HEK293 (cell line): ENCODE measurements at regions not wholly inside any gene's neighbourhood (a gene's known extent, or its start where the extent isn't known, plus 50 kb on each side); places are given as distances from the start of the nearest gene placed in this dataset.

Experiments used
- CTCF ChIA-PET: fragments of 350-600 bp; formaldehyde crosslinking; extraction: SDS; loops from one replicate; lab custom pipeline; 2021; ENCODE audit warnings: antibody characterized with exemption; lab: Yijun Ruan, JAX
- POLR2A ChIA-PET: fragments of 300-600 bp; formaldehyde crosslinking; extraction: SDS; loops from one replicate; lab custom pipeline; 2020; ENCODE audit warnings: antibody characterized with exemption, inconsistent platforms; lab: Yijun Ruan, JAX
- H3K27ac ChIP-seq: fragments of 200-500 bp; sonication (Bioruptor generic); 2 replicates; pipeline ENCODE4 v1.5.1; 2014; ENCODE audit warnings: low read depth, low read length, control low read depth, inconsistent platforms; ENCODE audit errors: extremely low read depth
- H3K36me3 ChIP-seq, 2 experiments: fragments of 200-500 bp in 1 of 2; sonication (Bioruptor generic) in 1 of 2; 1 replicate in 1 of 2; 2 replicates in 1 of 2; pipeline ENCODE4 v1.5.1; 2014 to 2017; ENCODE audit warnings: inconsistent platforms in 2 of 2, low read length in 2 of 2; ENCODE audit not compliant: control insufficient read depth in 2 of 2, insufficient read depth in 1 of 2
- H3K4me1 ChIP-seq: fragments of 200-500 bp; sonication (Bioruptor generic); 2 replicates; pipeline ENCODE4 v1.5.1; 2014; ENCODE audit warnings: mild to moderate bottlenecking, low read length, inconsistent platforms; ENCODE audit not compliant: control insufficient read depth, insufficient read depth
- H3K4me3 ChIP-seq: 2 replicates; pipeline ENCODE4 v1.5.1; 2011; ENCODE audit warnings: low read depth, mild to moderate bottlenecking, control low read depth, low read length, moderate library complexity
- H3K9me3 ChIP-seq: fragments of 200-500 bp; sonication (Bioruptor generic); 2 replicates; pipeline ENCODE4 v1.5.1; 2014; ENCODE audit warnings: low read depth, low read length, inconsistent platforms; ENCODE audit not compliant: control insufficient read depth, insufficient read depth
- EGR2 ChIP-seq: fragments of 450-650 bp; formaldehyde crosslinking; IDR thresholded peaks from 2 replicates; pipeline ENCODE4 v1.5.1; 2016; ENCODE audit warnings: low read depth, missing biosample characterization, missing genetic modification characterization
- FEZF1 ChIP-seq: fragments of 450-650 bp; formaldehyde crosslinking; IDR thresholded peaks from 2 replicates; pipeline ENCODE4 v1.5.1; 2016; ENCODE audit warnings: missing biosample characterization, missing genetic modification characterization
- GLIS1 ChIP-seq: fragments of 450-650 bp; formaldehyde crosslinking; IDR thresholded peaks from 2 replicates; pipeline ENCODE4 v1.5.1; 2016; ENCODE audit warnings: missing biosample characterization, missing genetic modification characterization
- HIC1 ChIP-seq: fragments of 450-650 bp; formaldehyde crosslinking; IDR thresholded peaks from 2 replicates; pipeline ENCODE4 v1.5.1; 2016; ENCODE audit warnings: missing biosample characterization, missing genetic modification characterization
- IKZF3 ChIP-seq: fragments of 450-650 bp; IDR thresholded peaks from 2 replicates; pipeline ENCODE4 v1.5.0; 2018; ENCODE audit warnings: missing biosample characterization, mild to moderate bottlenecking, missing genetic modification characterization, moderate library complexity
- REPIN1 ChIP-seq: fragments of 450-650 bp; formaldehyde crosslinking; IDR thresholded peaks from 2 replicates; pipeline ENCODE4 v1.5.1; 2017; ENCODE audit warnings: missing biosample characterization, missing genetic modification characterization, low read depth
- SP7 ChIP-seq: fragments of 450-650 bp; formaldehyde crosslinking; IDR thresholded peaks from 2 replicates; pipeline ENCODE4 v1.5.1; 2016; ENCODE audit warnings: missing biosample characterization, missing genetic modification characterization
- ZFHX2 ChIP-seq: fragments of 450-650 bp; formaldehyde crosslinking; conservative IDR thresholded peaks from 2 replicates; pipeline ENCODE4 v1.5.1; 2016; ENCODE audit warnings: missing biosample characterization, missing genetic modification characterization
- ZFP37 ChIP-seq: fragments of 450-650 bp; formaldehyde crosslinking; IDR thresholded peaks from 2 replicates; pipeline ENCODE4 v1.5.1; 2016; ENCODE audit warnings: missing biosample characterization, missing genetic modification characterization
- ZNF10 ChIP-seq: fragments of 450-650 bp; formaldehyde crosslinking; IDR thresholded peaks from 2 replicates; pipeline ENCODE4 v1.5.1; 2017; ENCODE audit warnings: missing biosample characterization, missing genetic modification characterization
- ZNF274 ChIP-seq, 2 experiments: fragments of 200-500 bp in 1 of 2; fragments of 450-650 bp in 1 of 2; sonication (Bioruptor generic) in 1 of 2; formaldehyde crosslinking in 1 of 2; IDR thresholded peaks; 2 replicates each; pipeline versions ENCODE4 v1.5.1 to v1.6.1; 2014 to 2016; ENCODE audit warnings: borderline replicate concordance in 1 of 2, inconsistent platforms in 1 of 2, low read length in 1 of 2, missing biosample characterization in 1 of 2, missing genetic modification characterization in 1 of 2
- ZNF324 ChIP-seq: fragments of 450-650 bp; formaldehyde crosslinking; IDR thresholded peaks from 2 replicates; pipeline ENCODE4 v1.5.1; 2016; ENCODE audit warnings: missing biosample characterization, missing genetic modification characterization
- ZNF394 ChIP-seq: fragments of 450-650 bp; formaldehyde crosslinking; IDR thresholded peaks from 2 replicates; pipeline ENCODE4 v1.5.1; 2016; ENCODE audit warnings: missing biosample characterization, missing genetic modification characterization, mild to moderate bottlenecking, moderate library complexity, borderline replicate concordance
- ZNF416 ChIP-seq: fragments of 450-650 bp; formaldehyde crosslinking; IDR thresholded peaks from 2 replicates; pipeline ENCODE4 v1.5.1; 2016; ENCODE audit warnings: missing biosample characterization, missing genetic modification characterization
- ZNF510 ChIP-seq: fragments of 450-650 bp; formaldehyde crosslinking; IDR thresholded peaks from 2 replicates; pipeline ENCODE4 v1.5.1; 2018; ENCODE audit warnings: mild to moderate bottlenecking, missing genetic modification characterization, missing biosample characterization; ENCODE audit not compliant: insufficient replicate concordance
- ZNF558 ChIP-seq: fragments of 450-650 bp; formaldehyde crosslinking; IDR thresholded peaks from 2 replicates; pipeline ENCODE4 v1.5.1; 2016; ENCODE audit warnings: missing biosample characterization, missing genetic modification characterization
- ZNF629 ChIP-seq: fragments of 450-650 bp; formaldehyde crosslinking; IDR thresholded peaks from 2 replicates; pipeline ENCODE4 v1.5.1; 2017; ENCODE audit warnings: missing biosample characterization, missing genetic modification characterization
- ZNF645 ChIP-seq: fragments of 450-650 bp; formaldehyde crosslinking; IDR thresholded peaks from 2 replicates; pipeline ENCODE4; 2016; ENCODE audit warnings: missing biosample characterization, missing genetic modification characterization
- ZSCAN5A ChIP-seq: fragments of 450-650 bp; formaldehyde crosslinking; IDR thresholded peaks from 2 replicates; pipeline ENCODE4 v1.5.1; 2016; ENCODE audit warnings: missing biosample characterization, missing genetic modification characterization
- TF ChIP-seq, protein P1 (sequence below): fragments of 450-650 bp; formaldehyde crosslinking; IDR thresholded peaks from 2 replicates; pipeline ENCODE4 v1.5.1; 2016; ENCODE audit warnings: missing biosample characterization, missing genetic modification characterization

DNA sequence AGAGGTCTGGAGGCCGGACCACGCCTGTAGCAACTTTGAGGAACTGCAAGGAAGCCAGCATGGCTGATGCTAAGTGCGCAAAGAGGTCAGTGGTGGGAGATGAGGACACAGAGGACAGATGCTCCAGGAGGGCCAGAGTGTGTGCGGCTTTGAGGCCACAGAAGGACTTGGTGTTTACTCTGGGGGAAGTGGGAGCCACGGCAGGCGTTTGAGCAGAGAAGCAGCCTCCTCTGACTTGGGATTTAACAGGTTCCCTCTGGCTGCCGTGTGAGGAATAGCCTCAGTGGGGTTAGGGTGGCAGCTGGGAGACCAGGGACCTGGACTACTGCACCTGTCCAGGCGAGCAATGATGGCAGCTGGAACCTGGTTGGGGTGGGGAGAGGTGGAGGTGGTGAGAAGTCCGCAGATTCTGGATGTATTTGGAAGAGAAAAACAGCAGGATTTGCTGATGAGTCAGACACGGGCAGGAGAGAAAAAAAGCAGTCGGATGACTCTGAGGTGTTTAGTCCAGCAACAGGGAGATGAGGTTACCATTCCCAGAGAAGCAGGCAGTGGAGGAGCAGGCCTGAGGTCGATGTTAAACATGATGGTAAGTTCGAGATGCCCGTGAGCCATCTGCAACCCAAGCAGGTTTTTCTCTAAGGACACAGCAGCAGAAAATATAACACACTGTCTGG is 143.5 kb downstream of the SCARB1 start (continued):
- TF ChIP-seq ZSCAN5A (tag by site-specific recombination) (0 out of 2 replicates have a peak, but pooled peaks have one; percentile 31), ZNF10 (tag by site-specific recombination) (no peak), ZNF394 (tag by site-specific recombination) (peak; percentile 61; the same call in 1 of the 2 replicates), ZNF416 (no peak)
- TF ChIP-seq, all 188 proteins: peak for 10

DNA sequence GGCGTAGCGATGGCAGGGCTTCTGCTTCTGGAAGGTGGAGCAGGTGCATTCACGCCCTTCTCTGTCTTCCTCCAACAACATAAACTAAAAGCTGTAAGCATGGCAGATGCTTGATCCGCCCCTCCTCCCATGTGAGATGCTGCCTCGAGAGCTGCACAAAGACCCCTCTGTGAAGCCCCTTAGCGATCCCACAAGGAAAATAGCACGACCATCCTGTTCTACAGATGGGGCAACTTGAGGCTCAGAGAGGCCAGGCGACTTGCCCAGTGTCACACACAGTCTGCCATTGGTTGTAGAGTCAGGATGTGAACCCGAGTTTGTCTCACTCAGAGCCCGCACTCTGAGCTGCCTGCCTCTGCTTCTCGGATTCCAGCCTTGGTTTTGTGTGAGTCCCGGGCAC is 144.4 kb downstream of the SCARB1 start:
- CTCF ChIA-PET, result interaction anchor here (0.6 to 1.2 kb wide), 3 partner anchors 15 to 119 kb away, joined by 3 to 4 read pairs (median 3); no protein-coding TSS in a partner anchor
- Histone ChIP-seq H3K36me3 (no peaks in the 10 kb centered on the region), H3K27ac (no peak overlapping the region), H3K9me3 (no peaks in the 10 kb centered on the region), H3K4me3 (no peak overlapping the region), H3K4me1 (peaks cover 10% of the 10 kb centered on the region)
- POLR2A ChIA-PET, result no interaction called here
- TF ChIP-seq FEZF1 (tag by site-specific recombination) (no peak), IKZF3 (tag by site-specific recombination) (no peak), ZFHX2 (tag by site-specific recombination) (no peak), HIC1 (tag by site-specific recombination) (no peak), EGR2 (tag by site-specific recombination) (no peak)

DNA sequence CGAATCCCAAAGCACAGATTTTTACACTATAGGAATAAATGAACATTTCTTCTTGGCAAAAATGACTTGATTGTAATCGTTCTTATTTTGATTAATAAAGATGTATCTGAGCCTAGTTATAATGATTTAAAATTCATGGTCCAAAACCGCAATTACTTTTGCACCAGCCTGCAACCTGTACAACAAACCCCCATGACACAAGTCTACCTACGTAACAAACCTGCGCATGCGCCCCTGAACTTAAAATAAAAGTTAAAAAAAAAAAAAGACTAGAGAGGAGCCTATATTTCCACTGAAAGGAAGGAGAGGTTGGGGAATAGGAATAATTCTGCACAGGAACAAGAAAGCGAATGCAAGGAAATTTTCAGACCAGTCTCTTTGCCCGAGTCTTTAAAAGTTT is 145.2 kb downstream of the SCARB1 start:
- no peak overlapping the region for H3K4me3 ChIP-seq
- peaks cover 10% of the 10 kb centered on the region for H3K4me1 ChIP-seq
- ChIA-PET POLR2A (no interaction called here), CTCF (interaction anchor here (0.6 kb wide), 1 partner anchor 118 kb away, joined by 3 read pairs; no protein-coding TSS in a partner anchor)
- H3K36me3 ChIP-seq, result no peaks in the 10 kb centered on the region
- TF ChIP-seq ZNF558 (no peak), ZNF510 (tag by site-specific recombination) (no peak), REPIN1 (tag by site-specific recombination) (no peak), HIC1 (tag by site-specific recombination) (no peak), GLIS1 (tag by site-specific recombination) (no peak), SP7 (tag by site-specific recombination) (no peak), ZFP37 (tag by site-specific recombination) (no peak), ZNF645 (tag by site-specific recombination) (no peak), ZNF274 (IDR thresholded peaks at IDR 0.05; ENCODE audit: low read length) (no peak), ZNF274 (tag by site-specific recombination; IDR thresholded peaks at IDR 0.05; ENCODE audit: borderline replicate concordance) (no peak), ZNF629 (tag by site-specific recombination) (no peak), IKZF3 (tag by site-specific recombination) (no peak), ZNF324 (tag by site-specific recombination) (no peak)
- TF ChIP-seq, protein P1, sequence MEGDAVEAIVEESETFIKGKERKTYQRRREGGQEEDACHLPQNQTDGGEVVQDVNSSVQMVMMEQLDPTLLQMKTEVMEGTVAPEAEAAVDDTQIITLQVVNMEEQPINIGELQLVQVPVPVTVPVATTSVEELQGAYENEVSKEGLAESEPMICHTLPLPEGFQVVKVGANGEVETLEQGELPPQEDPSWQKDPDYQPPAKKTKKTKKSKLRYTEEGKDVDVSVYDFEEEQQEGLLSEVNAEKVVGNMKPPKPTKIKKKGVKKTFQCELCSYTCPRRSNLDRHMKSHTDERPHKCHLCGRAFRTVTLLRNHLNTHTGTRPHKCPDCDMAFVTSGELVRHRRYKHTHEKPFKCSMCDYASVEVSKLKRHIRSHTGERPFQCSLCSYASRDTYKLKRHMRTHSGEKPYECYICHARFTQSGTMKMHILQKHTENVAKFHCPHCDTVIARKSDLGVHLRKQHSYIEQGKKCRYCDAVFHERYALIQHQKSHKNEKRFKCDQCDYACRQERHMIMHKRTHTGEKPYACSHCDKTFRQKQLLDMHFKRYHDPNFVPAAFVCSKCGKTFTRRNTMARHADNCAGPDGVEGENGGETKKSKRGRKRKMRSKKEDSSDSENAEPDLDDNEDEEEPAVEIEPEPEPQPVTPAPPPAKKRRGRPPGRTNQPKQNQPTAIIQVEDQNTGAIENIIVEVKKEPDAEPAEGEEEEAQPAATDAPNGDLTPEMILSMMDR (tag by site-specific recombination), result no peak
- H3K27ac ChIP-seq, result no peak overlapping the region
- H3K9me3 ChIP-seq, result no peaks in the 10 kb centered on the region
